ENCODE measurements at regions not wholly inside any gene's neighbourhood (a gene's known extent, or its start where the extent isn't known, plus 50 kb on each side); places are given as distances from the start of the nearest gene placed in this dataset.

DNA sequence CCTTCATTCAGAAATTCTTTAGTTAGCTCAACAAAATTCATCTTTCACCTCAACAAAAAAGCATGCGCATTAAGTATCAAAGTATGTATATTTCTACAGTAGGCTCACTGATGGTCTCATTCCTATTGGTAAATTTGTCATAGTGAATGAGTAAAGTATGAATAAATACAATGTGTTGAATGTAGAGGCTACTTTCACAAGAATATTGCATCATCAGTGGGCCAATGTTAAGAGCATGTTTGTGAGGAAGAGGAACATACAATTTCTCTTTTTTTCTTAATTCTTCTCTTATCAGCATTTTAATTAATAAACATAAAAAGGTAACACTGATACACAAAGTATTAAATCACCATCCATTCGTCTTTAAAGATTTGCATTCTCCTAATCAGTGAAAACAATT, 505.1 kb downstream of the CETN3 start:
- no peak for DNase-seq

DNA sequence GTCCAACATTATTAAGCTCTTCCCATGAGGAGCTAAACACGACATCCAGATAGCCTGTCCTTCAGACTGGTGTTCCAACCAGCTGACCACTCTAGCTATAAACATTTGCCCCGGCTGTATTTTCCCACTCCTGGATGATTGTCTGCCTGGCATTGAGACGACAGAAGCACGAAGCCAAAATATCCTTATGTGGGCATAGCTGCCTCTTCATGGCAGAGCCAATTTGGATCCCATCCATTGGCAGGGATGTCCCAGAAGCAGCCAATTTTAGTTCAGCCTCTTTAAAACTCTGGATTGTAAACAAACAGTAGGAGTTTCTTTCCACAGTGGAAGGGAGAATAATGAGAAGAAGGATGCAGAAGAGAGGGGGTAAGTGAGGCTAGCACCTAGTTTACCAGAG, 507.6 kb downstream of the CETN3 start:
- DNase-seq = no peak

DNA sequence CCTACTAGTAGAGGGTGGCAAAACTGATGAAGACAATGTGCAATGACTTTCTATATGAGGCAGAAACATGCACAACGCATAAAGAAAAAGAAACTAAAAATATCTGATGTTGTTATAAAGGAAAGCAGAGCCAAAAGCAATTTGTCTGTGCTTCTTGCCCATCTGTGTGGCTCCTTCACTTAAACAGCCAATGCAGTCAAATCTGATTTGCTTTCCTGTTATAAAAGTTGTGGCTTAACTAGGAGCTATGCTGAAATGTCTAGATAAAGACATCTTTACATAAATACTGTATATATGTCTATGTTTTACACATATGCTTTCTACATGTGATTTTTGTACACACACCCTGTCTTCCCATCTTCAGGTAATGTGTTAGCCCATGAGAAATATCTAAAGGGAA, 508.2 kb downstream of the CETN3 start:
- DNase-seq = no peak

DNA sequence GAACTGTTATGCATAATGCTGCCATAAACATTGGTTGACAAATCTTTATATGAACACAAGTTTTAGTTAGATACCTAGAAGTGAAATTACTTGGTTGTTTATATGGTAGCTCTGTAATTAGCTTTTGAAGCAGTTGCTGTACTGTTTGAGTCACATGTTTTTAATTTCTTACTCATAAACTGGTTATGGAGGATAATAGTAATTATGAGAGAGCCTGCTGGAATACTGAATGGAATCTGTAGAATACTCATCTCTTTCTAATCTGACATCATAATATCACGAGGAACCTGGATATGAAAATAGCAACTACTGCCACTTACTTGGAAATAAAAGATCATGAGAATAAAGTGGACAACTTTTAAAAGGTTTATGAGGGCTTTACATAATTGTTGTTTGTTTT, 509.2 kb downstream of the CETN3 start:
- no peak for DNase-seq

DNA sequence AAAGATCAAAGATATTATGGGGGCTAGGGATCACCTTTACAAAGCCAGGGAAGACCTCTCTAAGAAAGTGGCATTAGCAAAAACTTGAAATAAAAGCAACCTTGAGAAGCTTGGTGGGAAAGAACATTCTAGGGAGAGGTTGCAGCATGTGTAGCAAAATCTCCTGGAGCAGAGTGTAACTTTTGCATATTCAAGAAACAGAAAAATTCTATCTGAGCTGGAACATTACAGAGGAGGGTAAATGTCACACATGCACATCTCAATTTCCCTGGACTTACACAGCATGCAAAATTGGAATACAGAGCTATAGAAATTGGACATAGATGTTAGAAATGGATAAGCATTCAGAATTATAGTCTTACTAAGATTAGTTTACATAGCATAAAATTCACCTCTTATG, 510.0 kb downstream of the CETN3 start:
- no peak for DNase-seq

DNA sequence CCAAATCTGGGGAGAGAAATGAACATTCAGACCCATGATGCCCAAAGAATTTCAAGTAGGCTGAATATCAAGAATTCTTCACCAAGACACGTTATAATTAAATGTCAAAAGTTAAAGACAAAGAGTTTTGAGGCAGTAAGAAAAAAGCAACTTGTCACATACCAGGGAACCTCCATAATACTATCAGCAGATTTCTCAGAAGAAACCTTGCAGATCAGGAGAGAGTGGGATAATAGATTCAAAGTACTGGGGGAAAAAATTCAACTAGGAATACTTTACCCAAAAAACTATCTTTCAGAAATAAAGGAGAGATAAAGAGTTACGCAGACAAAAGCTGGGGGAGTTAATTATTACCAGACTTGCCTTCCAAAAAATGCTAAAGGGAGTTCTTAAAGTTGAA, 516.0 kb downstream of the CETN3 start:
- DNase-seq = no peak

DNA sequence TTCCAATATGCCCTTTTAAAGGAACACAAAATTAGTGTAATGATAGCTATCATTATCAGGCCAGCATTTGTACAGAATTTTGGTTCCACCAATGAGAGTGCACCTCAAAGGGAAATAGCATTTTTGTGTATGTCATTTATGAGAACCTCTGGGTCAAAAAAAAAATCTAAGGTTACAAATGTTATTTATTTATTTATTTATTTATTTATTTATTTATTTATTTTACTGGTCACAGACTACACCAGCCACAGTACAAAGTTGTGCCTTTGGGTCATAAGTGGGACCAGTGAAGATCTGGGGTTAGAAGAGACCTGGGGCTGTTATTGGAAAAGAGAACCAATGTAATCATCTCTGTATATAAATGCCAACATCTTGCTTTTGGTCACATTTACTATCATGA, 523.9 kb downstream of the CETN3 start:
- no peak for DNase-seq

DNA sequence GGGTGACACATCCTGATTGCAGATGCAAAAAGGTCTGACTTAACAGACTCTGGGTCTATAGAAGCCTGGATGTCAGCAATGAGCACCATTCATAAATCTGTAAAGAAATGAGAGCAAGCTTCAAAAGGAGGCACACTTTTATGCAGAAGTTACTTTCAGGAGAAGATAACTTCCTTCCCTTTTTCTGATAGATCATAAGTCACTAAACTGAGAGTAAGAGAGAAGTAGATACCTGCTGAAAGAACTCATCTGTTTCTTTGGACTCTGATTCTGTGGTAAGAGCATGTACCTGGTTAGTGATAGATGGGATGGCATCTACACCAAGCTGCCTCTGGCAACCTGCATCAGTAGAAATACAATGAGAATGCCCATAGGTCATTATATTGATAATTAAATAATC, 525.6 kb downstream of the CETN3 start:
- DNase-seq = no peak

DNA sequence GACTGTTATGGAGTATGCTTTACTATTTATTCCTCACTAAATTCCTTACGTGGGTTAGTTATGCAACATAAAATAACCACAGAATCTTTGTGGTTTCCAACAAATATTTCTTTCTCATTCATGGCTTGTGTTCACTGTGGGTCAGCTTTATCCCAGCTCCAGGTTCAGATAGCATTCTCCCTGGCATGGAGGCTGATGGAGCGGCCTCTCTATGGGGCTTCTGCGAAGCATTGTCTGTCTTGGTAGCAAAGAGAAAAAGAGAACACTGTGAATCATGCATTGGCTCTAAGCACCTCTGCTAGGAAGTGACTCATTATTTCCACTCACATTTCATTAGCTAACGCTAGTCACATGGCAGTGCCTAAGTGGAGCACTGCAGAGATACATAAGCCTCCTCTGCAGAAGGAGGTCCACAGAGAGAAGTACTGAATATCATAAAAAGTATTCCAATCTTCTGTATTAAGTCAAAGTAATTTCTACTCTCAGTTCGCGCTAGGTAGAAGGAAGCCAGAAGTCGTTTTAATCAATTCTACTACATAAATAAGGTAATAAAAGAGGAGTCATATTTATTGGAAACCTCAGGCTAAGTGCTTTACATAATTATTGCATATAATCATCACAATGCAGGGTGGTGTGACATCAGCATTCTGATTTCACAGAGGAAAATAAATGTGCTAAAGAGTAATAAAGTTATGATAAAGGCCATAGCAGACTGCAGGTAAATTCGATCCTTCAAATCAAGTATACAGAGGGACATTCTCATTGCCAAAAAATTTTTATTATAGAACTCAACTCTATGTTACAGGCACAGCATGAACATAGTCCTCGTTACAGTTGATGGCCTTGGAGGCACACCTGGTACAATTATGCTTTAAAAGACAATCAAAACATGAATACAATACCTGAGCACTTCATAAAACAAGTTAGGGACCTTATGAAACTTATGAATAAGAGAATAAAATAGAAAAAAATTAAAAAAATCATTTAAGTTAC, 531.1 kb downstream of the CETN3 start:
- no peak for DNase-seq

DNA sequence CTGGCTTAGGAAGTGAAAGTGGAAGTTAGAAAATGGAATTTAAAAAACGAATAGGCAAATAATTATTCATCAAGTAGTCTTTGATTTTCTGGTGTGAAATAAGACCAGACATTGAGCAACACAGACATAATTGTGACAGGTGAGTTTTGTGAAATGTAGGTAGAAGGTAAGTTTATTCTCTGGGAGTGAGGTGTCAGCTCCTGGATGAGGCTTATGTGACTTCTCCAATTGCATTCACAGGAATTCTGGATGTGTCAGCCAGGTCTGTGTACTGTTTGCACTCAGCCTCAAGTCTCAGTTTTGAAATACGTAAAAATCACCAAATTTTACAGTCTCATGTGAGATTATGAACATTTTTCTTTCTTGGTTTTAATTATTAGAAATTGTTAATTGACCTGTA, 537.6 kb downstream of the CETN3 start:
- DNase-seq = no peak

DNA sequence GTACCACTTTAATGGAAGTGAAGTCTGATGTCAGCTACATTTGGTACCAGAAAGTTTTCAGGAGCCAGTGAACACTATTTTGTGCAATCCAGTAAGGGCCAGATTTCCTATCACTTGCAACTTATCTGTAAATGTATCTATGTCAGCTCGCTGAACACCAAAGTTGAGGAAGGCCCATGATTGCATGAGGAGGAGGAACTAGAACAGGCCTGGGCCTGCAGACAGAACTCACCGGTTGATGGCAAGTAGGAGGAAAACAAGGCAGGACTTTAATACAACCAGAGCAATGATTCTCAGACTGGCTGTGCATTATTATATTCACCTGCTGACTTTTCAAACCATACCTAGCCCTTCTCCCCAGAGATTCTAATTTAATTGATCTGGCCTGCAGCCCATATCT, 540.2 kb downstream of the CETN3 start:
- no peak for DNase-seq

DNA sequence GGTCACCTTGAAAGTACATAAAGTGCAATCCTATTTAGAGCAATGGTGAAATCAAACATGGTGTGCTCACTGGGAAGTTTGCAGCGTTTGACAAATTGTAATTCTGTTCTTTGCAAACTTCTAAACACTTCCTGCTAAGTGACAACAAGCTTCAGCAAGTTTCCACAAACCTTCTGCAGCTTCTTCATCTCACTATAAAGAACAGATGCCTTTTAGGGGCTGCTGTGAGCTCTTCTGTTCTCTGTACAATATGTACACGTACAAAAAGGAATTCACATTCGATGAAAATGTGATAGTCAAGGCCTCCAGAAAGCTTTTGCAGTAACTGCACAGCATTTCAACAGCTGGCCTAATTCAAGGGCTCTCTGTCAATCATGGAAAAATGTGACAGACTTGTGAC, 543.1 kb downstream of the CETN3 start:
- DNase-seq = no peak

DNA sequence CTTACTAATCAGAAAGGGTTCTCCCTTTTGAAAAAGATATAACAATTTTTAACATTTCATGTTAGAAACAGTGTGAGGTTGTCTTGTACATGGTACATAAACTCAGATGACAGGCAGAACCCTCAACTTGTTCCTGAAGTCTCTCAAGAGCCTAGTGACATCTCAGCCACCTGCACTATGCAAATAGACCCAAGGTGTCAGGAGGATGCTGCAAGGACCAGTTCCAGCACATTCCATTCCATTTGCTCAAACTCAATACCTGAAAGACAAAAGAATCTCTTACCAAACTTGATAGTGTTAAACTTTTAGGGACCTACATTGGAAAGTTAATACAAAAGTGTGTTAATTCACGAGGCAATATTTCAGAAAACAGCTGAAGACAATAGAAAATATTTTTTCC, 544.6 kb downstream of the CETN3 start:
- DNase-seq = no peak

DNA sequence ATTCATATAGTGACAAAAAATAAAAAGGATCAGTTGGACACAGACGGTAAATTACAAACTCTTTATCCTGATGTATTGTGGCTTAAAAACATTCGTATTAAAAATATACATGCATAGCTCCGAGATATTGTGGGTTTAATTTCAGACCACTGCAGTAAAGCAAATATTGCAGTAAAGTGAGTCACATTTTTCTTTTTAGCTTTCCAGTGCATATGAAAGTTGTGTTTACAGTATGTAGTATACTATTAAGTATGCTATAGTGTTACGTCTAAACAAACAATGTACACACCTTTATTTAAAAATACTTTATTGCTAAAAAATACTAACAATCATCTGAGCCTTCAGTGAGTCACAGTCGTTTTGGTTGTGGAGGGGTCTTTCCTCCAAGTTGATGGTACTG, 551.8 kb downstream of the CETN3 start:
- no peak for DNase-seq

DNA sequence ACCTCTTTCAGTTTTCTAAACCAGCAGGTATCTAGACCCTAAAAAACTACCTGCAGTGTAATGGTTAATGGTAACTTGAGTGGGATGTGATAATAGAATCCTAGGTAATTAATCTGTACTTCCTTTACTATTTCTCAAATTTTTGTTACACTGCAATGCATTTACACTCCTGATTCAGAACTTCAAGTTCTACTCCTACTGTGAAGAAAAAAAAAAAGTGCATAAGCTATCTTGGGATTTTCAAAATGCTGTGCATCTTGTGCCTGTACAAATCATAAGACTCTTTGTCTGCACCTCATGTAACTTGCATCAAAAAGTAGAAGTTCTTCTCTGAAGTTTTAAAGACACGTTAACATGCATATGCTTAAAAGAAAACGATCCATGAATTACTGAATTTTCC, 554.1 kb downstream of the CETN3 start:
- no peak for DNase-seq

DNA sequence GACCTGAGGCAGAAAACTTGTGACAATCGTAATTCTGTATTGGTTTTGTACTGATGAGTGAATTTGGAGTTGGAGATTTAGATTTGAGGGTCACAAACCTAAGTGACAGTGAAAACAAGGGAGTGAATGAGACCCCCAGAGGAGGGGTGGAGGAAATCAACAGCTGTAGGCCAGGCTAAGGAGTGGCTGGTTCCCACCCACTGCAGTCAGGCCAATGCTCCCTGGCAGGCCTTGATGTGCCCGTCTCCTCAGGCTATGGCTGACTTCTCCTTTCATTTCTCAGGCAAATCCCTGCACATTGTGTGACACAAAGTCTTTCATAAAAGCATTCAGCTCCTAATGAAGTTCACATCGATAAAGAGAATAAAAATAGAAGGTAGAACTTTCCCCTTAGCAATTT, 557.6 kb downstream of the CETN3 start:
- DNase-seq = no peak

DNA sequence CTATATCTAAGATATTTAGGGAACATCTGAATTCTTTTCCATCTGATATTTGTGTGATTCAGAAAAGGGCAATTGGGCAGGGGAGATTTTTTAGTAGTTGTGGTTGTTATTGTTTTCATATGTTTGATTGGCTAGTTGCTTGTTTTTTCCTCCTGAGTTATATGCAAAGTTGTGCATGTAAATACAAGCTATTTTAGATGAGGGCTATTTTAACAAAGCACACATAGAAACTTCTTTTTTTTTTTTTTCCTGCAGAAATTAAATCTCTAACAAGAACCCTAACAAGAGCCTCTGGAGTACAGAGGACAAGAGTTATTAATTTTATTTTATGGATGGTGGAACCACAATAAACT, 559.1 kb downstream of the CETN3 start:
- no peak for DNase-seq

DNA sequence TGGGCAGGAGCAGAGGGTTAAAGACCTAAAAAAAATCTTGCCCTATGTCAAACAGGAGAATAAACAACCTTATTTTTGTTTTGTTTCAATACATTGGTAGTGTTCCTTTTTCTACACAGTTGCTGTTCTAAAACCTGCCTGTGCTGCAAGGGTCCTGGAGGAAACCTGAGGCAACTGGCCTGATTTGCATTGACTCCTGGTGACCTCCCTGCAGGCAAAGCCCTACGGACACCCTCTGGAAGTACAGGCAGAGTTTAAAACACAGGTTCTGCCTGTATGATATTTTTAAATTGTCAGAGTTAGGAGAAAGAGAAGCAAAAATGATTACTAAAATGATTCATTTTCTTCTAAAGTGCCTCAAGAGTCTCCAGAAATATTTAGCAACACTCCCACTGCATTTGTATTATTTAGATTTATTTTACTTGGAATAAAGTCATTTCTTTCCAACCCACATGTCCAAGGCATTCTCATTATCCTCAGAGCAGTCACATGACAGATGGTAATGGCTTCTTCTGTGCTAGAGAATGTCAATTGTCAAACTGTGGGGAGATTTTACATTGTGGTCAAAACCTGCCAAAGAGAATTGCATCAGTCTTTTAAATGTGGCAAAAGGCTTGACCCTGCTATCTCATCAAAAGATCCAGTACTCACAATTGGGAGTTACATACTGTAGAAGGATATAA, 559.6 kb downstream of the CETN3 start:
- DNase-seq = no peak

DNA sequence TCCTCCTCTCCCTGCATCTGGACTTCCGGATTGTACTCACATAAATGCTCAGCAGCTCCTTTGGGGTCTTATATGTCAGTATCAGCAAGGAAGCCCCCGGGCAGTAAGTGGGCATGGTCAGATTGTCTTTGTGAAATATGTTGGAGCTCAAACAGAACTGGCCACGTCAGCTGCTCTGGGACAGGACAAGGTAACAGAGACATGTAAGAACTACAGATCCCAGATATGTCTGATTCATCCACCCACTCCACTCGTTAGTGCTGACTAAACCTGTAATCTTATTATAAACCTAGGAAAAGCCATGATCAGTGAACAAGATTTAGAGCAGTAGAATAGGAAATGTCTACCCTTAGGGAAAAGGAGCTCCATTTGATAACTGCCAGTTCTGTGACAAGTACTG, 561.8 kb downstream of the CETN3 start:
- no peak for DNase-seq

DNA sequence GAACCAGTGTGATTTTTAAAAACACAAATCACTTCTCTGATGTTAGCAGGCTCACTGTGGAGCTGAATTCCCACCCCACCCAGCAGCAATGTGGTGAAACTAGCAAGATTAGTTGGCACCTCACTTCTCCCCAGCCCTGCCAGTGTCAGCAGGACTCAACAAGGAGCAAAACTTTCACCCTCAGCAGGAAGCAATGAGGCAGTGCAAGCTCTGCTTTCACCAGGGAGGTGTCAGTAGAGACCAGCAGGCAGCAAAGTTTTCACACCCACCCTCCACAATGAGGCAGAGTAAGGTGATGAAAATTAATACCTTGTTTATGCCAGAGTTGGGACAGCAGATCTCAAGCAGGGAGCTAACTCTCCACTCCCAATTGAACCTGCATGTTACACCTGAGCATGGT, 565.0 kb downstream of the CETN3 start:
- DNase-seq = no peak

DNA sequence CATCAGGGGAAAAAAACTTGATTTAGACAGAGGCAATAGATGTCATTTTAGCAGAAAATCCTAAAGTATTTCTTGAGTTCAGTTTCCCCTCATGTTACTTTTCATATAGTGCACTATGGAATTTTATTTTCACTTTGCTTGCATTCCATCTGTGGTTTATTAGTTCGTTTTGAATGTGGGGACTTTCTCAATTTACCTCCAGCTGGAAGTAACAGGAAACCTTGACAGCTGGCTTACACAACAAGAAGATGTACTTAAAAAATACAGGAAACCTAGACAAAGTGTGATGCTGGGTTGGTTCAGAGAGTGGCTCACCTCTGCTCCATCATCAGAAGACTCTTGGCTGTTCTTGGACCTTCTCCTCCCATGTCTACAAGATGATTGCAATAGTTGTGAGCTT, 567.0 kb downstream of the CETN3 start:
- no peak for DNase-seq

DNA sequence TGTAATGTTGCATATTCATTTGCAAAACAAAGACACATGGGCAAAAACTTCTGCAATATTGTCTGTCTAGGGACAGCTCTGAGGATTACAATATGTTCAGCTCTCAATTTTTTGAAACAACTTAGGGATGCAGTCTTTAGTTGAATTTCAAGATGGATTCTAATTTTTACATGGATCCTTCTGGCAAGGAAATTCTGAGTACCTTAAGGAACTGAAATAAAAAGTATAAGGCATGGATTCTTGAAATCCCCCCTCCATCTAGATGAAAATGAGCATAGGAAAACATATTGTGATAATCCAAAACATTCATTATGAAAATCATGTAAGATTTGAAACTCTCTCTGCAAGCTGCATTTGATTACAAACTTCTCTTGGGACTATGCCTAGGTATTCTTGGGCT, 568.6 kb downstream of the CETN3 start:
- no peak for DNase-seq

DNA sequence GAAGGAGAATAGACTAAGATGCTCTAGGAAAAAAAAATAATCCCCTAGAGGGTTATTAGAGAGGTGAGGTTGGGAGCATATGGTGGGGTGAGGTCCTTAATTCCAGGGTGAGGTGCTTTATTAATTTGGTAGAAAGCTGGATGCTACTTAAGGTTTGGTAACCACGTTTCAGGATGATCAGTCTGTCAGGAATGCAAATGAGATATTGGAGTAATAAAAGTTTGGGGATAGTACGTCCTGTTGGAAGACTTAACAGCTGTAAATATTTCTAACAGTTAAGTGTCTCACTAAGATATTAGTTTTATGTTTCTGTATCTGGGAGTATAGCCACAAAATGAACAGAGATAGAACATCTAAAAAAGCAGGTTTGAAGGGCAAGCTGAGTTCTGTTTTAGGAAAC, 578.9 kb downstream of the CETN3 start:
- DNase-seq = no peak

DNA sequence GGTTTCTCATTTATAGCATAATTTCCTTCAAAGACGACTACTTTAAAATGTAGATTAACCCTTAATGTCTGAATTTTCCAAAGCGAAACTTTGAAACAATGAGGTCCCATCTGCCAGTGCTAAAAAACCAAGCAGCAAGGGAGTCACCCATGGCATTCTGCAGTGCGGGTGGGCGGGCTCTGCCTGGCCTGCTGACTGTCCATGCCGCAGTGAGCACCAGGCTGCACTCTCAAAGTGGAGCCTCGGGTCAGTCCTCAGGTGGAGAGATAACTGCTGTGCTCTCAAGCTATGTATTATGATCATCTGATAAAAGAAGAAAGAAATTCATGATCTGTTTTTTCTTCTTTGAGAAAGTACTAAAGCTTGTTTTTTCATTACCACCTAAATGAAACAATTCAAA, 581.6 kb downstream of the CETN3 start:
- DNase-seq = no peak

DNA sequence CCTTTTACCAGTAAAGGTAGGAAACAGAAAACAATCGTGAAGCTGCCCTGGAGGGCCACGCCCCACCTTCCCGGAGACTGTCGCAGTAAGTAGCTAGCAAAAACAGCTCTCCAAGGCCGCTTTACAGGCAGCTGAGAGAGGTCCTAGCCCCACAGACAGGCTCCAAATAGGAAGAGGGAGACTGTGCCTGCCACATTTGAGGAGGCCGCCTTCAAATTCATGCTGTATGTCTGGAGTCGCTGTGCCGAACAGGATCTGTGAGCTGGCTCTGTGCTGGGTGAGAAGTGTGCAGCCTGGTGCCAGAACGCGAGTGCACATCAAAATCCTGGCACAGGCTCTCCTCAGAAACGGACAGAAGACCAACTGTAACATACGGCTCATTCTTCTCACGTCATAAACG, 582.2 kb downstream of the CETN3 start:
- no peak for DNase-seq

Measured in NCI-H1048 (cell line).